ENCODE measurements at regions not wholly inside any gene's neighbourhood (a gene's known extent, or its start where the extent isn't known, plus 50 kb on each side); places are given as distances from the start of the nearest gene placed in this dataset.

DNA sequence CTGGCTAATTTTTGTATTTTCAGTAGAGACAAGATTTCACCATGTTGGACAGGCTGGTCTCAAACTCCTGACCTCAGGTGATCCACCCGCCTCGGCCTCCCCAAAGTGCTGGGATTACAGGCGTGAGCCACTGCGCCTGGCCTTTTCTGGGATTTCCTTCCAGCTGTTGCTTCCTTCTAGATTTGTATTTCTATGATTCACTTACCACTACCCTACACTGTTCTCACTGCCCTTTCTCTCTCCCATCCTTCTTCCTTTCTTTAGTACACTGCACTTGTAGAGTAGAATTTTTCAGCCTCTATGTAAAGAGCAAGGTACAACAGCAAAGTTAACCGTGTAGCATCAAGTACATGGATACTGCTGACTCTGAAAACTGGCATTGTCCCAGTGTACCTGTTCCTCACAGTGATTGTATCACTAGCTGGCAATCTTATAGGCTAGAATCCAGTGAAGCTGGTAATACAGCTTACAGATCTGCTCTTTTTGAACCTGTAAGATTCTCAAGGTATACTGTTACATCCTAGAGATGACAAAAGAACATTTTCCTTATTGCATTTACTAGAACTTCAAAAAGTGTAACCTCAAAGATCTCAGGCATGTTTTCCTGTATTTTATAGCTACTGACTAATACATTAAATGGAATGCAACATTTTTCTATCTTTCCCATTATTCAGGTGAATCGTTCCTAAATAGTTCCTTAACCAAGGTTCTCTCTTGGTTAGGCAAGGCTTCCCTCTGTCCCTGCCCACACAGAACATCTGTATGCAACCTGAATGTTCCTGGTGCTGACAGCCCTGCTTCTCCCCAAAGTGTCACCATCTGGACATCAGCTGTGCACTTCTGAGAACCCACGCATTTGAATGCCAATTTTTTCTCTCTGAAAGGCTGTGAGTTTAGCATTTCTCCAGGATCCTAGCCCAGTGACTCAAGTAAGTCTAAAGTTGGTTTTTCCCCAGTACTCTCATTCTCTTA lies 74.1 kb upstream of the RAP2B start:
- TF ChIP-seq, protein P1, sequence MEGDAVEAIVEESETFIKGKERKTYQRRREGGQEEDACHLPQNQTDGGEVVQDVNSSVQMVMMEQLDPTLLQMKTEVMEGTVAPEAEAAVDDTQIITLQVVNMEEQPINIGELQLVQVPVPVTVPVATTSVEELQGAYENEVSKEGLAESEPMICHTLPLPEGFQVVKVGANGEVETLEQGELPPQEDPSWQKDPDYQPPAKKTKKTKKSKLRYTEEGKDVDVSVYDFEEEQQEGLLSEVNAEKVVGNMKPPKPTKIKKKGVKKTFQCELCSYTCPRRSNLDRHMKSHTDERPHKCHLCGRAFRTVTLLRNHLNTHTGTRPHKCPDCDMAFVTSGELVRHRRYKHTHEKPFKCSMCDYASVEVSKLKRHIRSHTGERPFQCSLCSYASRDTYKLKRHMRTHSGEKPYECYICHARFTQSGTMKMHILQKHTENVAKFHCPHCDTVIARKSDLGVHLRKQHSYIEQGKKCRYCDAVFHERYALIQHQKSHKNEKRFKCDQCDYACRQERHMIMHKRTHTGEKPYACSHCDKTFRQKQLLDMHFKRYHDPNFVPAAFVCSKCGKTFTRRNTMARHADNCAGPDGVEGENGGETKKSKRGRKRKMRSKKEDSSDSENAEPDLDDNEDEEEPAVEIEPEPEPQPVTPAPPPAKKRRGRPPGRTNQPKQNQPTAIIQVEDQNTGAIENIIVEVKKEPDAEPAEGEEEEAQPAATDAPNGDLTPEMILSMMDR (conservative IDR thresholded peaks at IDR 0.05), result no peak
- no peak for TF ChIP-seq ZFX (IDR thresholded peaks at IDR 0.05)

Measured in C4-2B (cell line).